Ovary (tissue), 7 donors: ENCODE measurements at regions not wholly inside any gene's neighbourhood (a gene's known extent, or its start where the extent isn't known, plus 50 kb on each side); places are given as distances from the start of the nearest gene placed in this dataset.

ENCODE experiments used
- DNase-seq, 5 donors: peaks; one replicate each; pipeline ENCODE4 v3.0.0-alpha.2; 2019 to 2020
- H3K27ac ChIP-seq, 2 donors: fragments of 200-600 bp; one replicate each; pipeline versions ENCODE4 v1.5.1 to v1.8.0; 2019 to 2022
- H3K27me3 ChIP-seq: fragments of 200-600 bp; one replicate; pipeline ENCODE4 v1.8.0; 2022
- H3K36me3 ChIP-seq: fragments of 200-600 bp; sonication (generic); one replicate; pipeline ENCODE4 v1.5.1; 2019
- H3K4me1 ChIP-seq: one replicate; pipeline ENCODE4 v1.8.1; 2013; ENCODE audit warnings: mild to moderate bottlenecking, moderate library complexity; ENCODE audit not compliant: insufficient read depth
- H3K4me3 ChIP-seq: fragments of 200-600 bp; sonication (generic); one replicate; pipeline ENCODE4 v1.5.1; 2017
- H3K9me3 ChIP-seq, 2 donors: fragments of 200-600 bp in 1 of 2; sonication (generic) in 1 of 2; one replicate each; pipeline versions ENCODE4 v1.5.1 to v1.8.1; 2013 to 2019; ENCODE audit warnings: mild to moderate bottlenecking in 1 of 2, moderate library complexity in 1 of 2
- EP300 ChIP-seq: sonication (generic); formaldehyde crosslinking; IDR thresholded peaks from one replicate; pipeline ENCODE4 v1.6.1; 2017; ENCODE audit warnings: antibody characterized with exemption
- POLR2A ChIP-seq: fragments of 450-650 bp; IDR thresholded peaks from one replicate; pipeline ENCODE4 v1.6.1; 2017; ENCODE audit warnings: antibody characterized with exemption, mild to moderate bottlenecking, moderate library complexity
- WGBS, 3 donors: extraction: QIAGEN DNeasy Blood & Tissue Kit in 1 of 3; methylation state at CpG; one replicate each; pipeline versions ENCODE4 v1.1.5 to v1.1.7; 2013 to 2017; 5-methylcytosine and 5-hydroxymethylcytosine counted together
- intact Hi-C, 4 donors: fragments of 100-400 bp; cut with DNase I; formaldehyde crosslinking; loops; one replicate each; pipeline versions ENCODE4 v1.11.0 to v1.15.1; 2022 to 2023
- TF ChIP-seq, protein P1 (sequence below), 3 donors: fragments of 450-650 bp in 2 of 3; fragments of 200-600 bp in 1 of 3; IDR thresholded peaks; one replicate each; pipeline versions ENCODE4 v1.5.1 to v1.8.0; 2016 to 2022; ENCODE audit warnings: antibody characterized with exemption in 3 of 3, mild to moderate bottlenecking in 1 of 3
- donor health status: DM: no; HTN: no; CAD: no; lungs with moderate emphysema.
- donor health status: DM: no; HTN: no; CAD: no.
- donor health status: Bipolar disorder and iron deficiency.
- donor health status: DM: no; HTN: no; CAD: no.
- donor health status: DM: yes; HTN: yes; CAD: no.

DNA sequence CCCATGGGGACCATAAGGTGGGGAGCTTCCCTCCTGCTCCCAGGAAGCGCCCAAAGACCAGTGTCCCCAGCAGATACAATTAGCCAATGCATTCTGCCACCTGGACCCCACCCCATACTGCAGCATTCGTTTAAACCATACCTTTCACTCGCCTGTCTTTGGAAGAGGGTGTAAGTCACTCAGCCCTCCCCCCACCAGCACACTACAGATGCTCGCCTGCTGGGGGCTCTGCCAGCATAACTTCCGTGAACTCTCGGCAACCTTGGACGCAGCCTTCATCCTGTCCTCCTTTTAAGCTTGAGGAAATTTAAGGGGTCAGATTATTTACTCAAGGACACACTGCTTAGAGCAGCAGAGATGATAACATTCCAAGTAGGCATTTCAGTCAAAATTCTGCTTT, 94.4 kb upstream of the NAA20 start:
- no peaks in the 10 kb centered on the region for H3K27me3 ChIP-seq
- H3K4me1 ChIP-seq: peaks cover 14% of the 10 kb centered on the region
- TF ChIP-seq POLR2A (no peak), EP300 (no peak)
- TF ChIP-seq, protein P1, sequence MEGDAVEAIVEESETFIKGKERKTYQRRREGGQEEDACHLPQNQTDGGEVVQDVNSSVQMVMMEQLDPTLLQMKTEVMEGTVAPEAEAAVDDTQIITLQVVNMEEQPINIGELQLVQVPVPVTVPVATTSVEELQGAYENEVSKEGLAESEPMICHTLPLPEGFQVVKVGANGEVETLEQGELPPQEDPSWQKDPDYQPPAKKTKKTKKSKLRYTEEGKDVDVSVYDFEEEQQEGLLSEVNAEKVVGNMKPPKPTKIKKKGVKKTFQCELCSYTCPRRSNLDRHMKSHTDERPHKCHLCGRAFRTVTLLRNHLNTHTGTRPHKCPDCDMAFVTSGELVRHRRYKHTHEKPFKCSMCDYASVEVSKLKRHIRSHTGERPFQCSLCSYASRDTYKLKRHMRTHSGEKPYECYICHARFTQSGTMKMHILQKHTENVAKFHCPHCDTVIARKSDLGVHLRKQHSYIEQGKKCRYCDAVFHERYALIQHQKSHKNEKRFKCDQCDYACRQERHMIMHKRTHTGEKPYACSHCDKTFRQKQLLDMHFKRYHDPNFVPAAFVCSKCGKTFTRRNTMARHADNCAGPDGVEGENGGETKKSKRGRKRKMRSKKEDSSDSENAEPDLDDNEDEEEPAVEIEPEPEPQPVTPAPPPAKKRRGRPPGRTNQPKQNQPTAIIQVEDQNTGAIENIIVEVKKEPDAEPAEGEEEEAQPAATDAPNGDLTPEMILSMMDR (IDR thresholded peaks at IDR 0.05): no peak
- no peak overlapping the region for H3K27ac ChIP-seq
- no peak overlapping the region for H3K4me3 ChIP-seq
- H3K36me3 ChIP-seq: no peaks in the 10 kb centered on the region
- intact Hi-C loops: no loop called here
- DNase-seq: peak; percentile 30 to 75 (median 60)
- WGBS, 3 donors: 24 to 45% (median 30%) methylated on average over 7 of the region's 7 CpGs
- no peaks in the 10 kb centered on the region for H3K9me3 ChIP-seq

DNA sequence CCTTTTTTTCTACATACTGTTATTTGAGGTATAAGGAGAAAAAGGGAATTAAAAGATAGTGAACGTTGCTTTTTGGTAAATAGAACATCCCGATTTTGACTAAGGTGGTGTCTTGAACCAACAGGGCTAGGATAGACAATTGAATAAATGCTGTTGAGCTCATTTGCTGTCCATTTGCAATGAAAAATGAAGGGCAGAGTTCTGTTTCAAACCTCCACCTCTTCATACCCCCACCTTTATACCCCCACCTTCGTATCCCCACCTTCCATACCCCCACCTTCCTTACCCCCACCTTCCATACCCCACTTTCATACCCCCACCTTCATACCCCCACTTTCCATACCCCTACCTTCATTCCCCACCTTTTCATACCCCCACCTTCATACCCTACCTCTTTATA, 93.4 kb upstream of the NAA20 start:
- DNase-seq: no peak
- Histone ChIP-seq H3K27ac (no peak overlapping the region), H3K36me3 (no peaks in the 10 kb centered on the region), H3K27me3 (no peaks in the 10 kb centered on the region), H3K4me1 (peaks cover 14% of the 10 kb centered on the region), H3K9me3 (no peaks in the 10 kb centered on the region), H3K4me3 (no peak overlapping the region)
- intact Hi-C loops: no loop called here
- no peak for TF ChIP-seq EP300
- TF ChIP-seq, protein P1 (IDR thresholded peaks at IDR 0.05): no peak
- TF ChIP-seq POLR2A: no peak
- WGBS, 3 donors: 58 to 80% (median 62%) methylated on average over 3 of the region's 3 CpGs

DNA sequence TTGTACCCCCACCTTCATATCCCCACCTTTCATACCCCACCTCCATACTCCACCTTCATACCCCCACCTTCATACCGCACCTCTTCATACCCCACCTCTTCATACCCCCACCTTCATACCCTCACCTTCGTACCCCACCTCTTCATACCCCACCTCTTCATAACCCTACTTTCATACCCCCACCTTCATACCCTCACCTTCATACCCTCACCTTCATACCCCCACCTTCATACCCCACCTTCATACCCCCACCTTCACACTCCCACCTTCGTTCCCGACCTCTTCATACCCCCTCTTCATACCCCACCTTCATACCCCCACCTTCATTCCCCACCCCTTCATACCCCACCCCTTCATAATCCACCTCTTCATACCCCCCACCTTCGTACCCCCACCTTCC, 92.9 kb upstream of the NAA20 start:
- no peaks in the 10 kb centered on the region for H3K36me3 ChIP-seq
- intact Hi-C loops: no loop called here
- TF ChIP-seq, protein P1 (IDR thresholded peaks at IDR 0.05): no peak
- TF ChIP-seq EP300 (no peak), POLR2A (no peak)
- H3K9me3 ChIP-seq: no peaks in the 10 kb centered on the region
- 49 to 86% (median 70%) methylated on average over 3 to 5 of the region's 5 CpGs for WGBS, 3 donors
- no peaks in the 10 kb centered on the region for H3K27me3 ChIP-seq
- no peak for DNase-seq
- peaks cover 14% of the 10 kb centered on the region for H3K4me1 ChIP-seq
- no peak overlapping the region for H3K27ac ChIP-seq
- no peak overlapping the region for H3K4me3 ChIP-seq

DNA sequence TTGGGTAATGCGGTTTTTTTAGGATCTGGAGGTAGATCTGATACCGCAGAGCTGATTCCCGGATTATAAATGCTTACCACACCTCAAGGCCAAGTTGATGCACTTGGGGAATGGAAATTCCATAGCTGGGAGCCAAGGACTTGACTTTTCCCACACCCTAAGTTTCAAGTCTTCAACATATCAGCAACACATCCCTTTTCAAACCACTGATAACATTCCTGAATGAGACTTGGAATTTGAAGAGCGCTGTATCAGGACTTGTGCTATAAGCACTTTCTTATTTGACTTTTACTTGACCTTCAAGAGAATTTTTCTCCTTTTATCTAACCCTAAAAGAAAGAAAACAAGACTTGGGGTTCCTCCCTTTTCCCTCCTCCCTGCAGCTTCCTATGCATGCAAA, 90.6 kb upstream of the NAA20 start:
- H3K27ac ChIP-seq: no peak overlapping the region
- H3K27me3 ChIP-seq: no peaks in the 10 kb centered on the region
- no peak for DNase-seq
- 16 to 29% (median 23%) methylated on average over 3 to 4 of the region's 4 CpGs for WGBS, 3 donors
- intact Hi-C loops: no loop called here
- no peaks in the 10 kb centered on the region for H3K36me3 ChIP-seq
- H3K4me1 ChIP-seq: peaks cover 21% of the 10 kb centered on the region
- no peaks in the 10 kb centered on the region for H3K9me3 ChIP-seq
- H3K4me3 ChIP-seq: no peak overlapping the region
- TF ChIP-seq EP300: no peak
- TF ChIP-seq, protein P1 (IDR thresholded peaks at IDR 0.05): no peak
